HG03442 (cell line): ENCODE measurements at regions not wholly inside any gene's neighbourhood (a gene's known extent, or its start where the extent isn't known, plus 50 kb on each side); places are given as distances from the start of the nearest gene placed in this dataset.

Source experiments
- ATAC-seq: cut with Tn5 transposase; IDR thresholded peaks from one replicate; pipeline ENCODE4 v1.9.1; 2021; ENCODE audit warnings: mild to moderate bottlenecking, moderate library complexity; ENCODE audit not compliant: unreplicated experiment

GRCh38 chr3:63193647-63194046 is 84.5 kb upstream of the SYNPR start:
- ATAC-seq, result no peak

GRCh38 chr3:63199606-63200005 is 78.5 kb upstream of the SYNPR start:
- no peak for ATAC-seq

GRCh38 chr3:63202529-63202928 is 75.6 kb upstream of the SYNPR start:
- ATAC-seq, result no peak

GRCh38 chr3:63207066-63207590 is 71.0 kb upstream of the SYNPR start:
- no peak for ATAC-seq

- ATAC-seq, result no peak
Measured at GRCh38 chr3:63228087-63228486, 50.0 kb upstream of the SYNPR start.
